ENCODE measurements at regions not wholly inside any gene's neighbourhood (a gene's known extent, or its start where the extent isn't known, plus 50 kb on each side); places are given as distances from the start of the nearest gene placed in this dataset.

DNA sequence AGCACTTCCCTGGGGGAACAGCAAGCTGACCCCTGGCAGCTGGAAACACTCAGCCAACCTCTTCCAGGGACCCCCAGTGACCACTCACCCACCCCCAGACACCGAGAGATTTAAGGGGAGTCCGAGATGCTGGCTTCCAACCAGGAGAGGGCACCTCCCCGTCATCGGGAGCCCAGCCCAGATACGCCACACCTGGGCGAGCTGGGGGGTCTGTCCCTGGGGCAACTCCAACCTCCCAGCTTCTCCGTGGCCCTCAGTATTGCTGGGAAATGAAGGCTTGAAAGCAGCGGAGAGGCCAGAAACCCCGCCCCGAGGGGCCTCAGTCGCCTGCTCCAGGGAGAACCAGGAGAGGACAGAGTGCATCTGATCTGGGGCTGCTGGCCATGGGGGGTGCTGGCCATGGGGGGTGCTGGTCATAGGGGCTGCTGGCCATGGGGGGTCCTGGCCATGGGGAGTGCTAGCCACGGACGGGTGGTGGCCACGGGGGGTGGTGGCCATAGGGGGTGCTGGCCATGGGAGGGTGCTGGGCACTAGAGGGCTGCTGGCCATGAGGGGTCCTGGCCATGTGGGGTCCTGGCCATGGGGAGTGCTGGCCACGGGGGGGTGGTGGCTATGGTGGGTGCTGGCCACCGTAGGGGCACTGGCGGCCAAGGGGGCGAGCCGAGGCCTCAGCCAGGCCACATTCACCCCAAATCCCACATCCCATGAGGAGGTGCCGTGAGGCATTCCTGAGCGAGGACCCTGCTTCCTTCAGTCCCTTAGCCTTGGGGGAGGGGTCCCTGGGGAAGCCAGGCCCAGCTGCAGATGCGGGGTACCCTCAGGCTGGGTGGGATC lies 61.5 kb upstream of the TTC34 start:
- no peaks in the 10 kb centered on the region for H3K4me1 ChIP-seq
- no peak overlapping the region for H3K4me3 ChIP-seq
- intact Hi-C loops (cut with DNase I): no loop called here
- TF ChIP-seq, protein P1, sequence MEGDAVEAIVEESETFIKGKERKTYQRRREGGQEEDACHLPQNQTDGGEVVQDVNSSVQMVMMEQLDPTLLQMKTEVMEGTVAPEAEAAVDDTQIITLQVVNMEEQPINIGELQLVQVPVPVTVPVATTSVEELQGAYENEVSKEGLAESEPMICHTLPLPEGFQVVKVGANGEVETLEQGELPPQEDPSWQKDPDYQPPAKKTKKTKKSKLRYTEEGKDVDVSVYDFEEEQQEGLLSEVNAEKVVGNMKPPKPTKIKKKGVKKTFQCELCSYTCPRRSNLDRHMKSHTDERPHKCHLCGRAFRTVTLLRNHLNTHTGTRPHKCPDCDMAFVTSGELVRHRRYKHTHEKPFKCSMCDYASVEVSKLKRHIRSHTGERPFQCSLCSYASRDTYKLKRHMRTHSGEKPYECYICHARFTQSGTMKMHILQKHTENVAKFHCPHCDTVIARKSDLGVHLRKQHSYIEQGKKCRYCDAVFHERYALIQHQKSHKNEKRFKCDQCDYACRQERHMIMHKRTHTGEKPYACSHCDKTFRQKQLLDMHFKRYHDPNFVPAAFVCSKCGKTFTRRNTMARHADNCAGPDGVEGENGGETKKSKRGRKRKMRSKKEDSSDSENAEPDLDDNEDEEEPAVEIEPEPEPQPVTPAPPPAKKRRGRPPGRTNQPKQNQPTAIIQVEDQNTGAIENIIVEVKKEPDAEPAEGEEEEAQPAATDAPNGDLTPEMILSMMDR (IDR thresholded peaks at IDR 0.05): no peak
- TF ChIP-seq POLR2A (IDR thresholded peaks at IDR 0.05): no peak
- TF ChIP-seq POLR2AphosphoS5 (IDR thresholded peaks at IDR 0.05; ENCODE audit: insufficient read depth in 1 of 2, low read depth in 1 of 2): no peak
- no peak overlapping the region for H3K27ac ChIP-seq
- no peaks in the 10 kb centered on the region for H3K27me3 ChIP-seq
- no peak for DNase-seq (ENCODE audit: extremely low spot score in 2 of 2)
- no peaks in the 10 kb centered on the region for H3K9me3 ChIP-seq
- no peaks in the 10 kb centered on the region for H3K36me3 ChIP-seq

DNA sequence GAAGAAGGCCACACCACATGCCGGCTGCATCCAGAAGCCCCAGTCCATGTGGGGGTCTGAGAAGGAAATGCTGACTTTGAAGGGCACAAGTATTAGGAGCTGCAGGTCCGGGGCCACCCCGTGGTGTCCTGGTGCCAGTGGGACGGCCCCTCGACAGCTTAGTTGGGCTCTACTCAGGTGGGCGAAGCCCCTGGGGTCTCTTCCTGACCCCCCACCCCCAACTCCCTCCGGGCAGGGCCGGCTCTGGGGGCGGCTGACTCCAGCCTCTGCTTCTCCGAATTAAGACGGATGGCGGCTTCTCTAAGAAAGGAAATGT lies 62.1 kb upstream of the TTC34 start:
- H3K9me3 ChIP-seq: no peaks in the 10 kb centered on the region
- H3K36me3 ChIP-seq: no peaks in the 10 kb centered on the region
- H3K4me1 ChIP-seq: no peaks in the 10 kb centered on the region
- intact Hi-C loops (cut with DNase I): no loop called here
- H3K27ac ChIP-seq: no peak overlapping the region
- no peak overlapping the region for H3K4me3 ChIP-seq
- no peaks in the 10 kb centered on the region for H3K27me3 ChIP-seq
- no peak for DNase-seq (ENCODE audit: extremely low spot score in 2 of 2)
- TF ChIP-seq POLR2AphosphoS5 (IDR thresholded peaks at IDR 0.05; ENCODE audit: insufficient read depth in 1 of 2, low read depth in 1 of 2) (no peak), POLR2A (IDR thresholded peaks at IDR 0.05) (no peak)
- TF ChIP-seq, protein P1 (IDR thresholded peaks at IDR 0.05): no peak

DNA sequence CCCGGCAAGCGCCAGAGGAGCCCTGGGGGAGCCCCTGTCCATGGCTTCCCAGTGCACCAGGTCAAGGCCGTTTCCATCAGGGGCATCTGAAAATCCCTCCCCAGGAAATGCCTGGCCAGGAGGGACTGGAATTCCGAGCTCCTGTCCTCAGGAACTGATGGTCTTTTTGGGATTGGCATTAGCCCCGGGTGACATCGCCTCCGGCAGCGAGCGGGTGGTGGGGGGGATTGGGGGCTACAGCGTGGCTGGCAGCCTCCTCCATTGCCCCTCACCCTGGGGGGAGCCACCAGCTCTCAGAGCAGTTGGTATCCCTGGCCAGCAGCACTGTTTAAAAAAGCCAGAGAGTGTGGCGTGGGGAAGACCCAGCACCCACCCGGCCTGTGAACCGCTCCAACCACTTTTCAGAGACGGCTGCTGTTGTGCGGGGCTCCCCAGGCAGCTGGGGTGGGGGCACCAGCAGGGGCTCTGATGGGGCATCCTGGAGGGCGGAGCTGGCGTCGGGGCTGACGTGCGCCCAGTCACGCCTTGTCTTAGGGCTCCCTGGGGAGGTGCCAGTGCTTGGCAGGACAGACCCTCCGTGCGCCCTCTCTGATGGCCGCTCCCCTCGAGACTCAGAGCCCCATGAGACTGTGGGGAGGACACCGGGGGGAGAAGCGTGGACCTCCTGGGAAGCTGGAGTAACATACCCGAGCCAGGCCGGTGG lies 62.9 kb upstream of the TTC34 start:
- intact Hi-C loops (cut with DNase I): no loop called here
- H3K27me3 ChIP-seq: no peaks in the 10 kb centered on the region
- no peaks in the 10 kb centered on the region for H3K9me3 ChIP-seq
- no peak for TF ChIP-seq POLR2A (IDR thresholded peaks at IDR 0.05)
- TF ChIP-seq, protein P1 (IDR thresholded peaks at IDR 0.05): no peak
- no peak for TF ChIP-seq POLR2AphosphoS5 (IDR thresholded peaks at IDR 0.05; ENCODE audit: insufficient read depth in 1 of 2, low read depth in 1 of 2)
- no peaks in the 10 kb centered on the region for H3K36me3 ChIP-seq
- H3K27ac ChIP-seq: no peak overlapping the region
- no peaks in the 10 kb centered on the region for H3K4me1 ChIP-seq
- DNase-seq (ENCODE audit: extremely low spot score in 2 of 2): no peak
- no peak overlapping the region for H3K4me3 ChIP-seq

DNA sequence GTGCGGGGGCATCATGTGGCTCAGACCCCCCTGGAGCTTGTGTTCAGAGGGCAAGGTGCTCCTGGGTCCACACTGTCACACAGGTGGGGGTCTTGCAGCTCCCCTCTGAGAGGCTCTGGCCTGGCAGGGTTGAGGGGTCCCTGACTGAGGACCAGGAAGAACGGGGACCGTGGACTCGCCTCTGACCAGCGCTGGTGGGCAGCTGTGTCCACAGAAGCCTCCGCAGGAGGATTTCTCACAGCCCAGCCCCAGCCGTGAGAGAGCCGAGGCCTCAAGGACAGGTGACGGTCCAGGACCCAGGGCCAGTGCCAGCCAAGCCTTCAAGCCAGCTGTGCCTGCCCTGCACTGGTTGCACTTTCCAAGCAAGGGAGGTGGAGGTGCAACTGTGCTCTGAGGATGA lies 63.5 kb upstream of the TTC34 start:
- no peaks in the 10 kb centered on the region for H3K4me1 ChIP-seq
- TF ChIP-seq POLR2AphosphoS5 (IDR thresholded peaks at IDR 0.05; ENCODE audit: insufficient read depth in 1 of 2, low read depth in 1 of 2): no peak
- no peak for TF ChIP-seq POLR2A (IDR thresholded peaks at IDR 0.05)
- TF ChIP-seq, protein P1 (IDR thresholded peaks at IDR 0.05): no peak
- DNase-seq (ENCODE audit: extremely low spot score in 2 of 2): no peak
- H3K27ac ChIP-seq: no peak overlapping the region
- no peaks in the 10 kb centered on the region for H3K27me3 ChIP-seq
- H3K4me3 ChIP-seq: no peak overlapping the region
- H3K9me3 ChIP-seq: no peaks in the 10 kb centered on the region
- intact Hi-C loops (cut with DNase I): no loop called here
- H3K36me3 ChIP-seq: no peaks in the 10 kb centered on the region
